ENCODE measurements at regions not wholly inside any gene's neighbourhood (a gene's known extent, or its start where the extent isn't known, plus 50 kb on each side); places are given as distances from the start of the nearest gene placed in this dataset.

DNA sequence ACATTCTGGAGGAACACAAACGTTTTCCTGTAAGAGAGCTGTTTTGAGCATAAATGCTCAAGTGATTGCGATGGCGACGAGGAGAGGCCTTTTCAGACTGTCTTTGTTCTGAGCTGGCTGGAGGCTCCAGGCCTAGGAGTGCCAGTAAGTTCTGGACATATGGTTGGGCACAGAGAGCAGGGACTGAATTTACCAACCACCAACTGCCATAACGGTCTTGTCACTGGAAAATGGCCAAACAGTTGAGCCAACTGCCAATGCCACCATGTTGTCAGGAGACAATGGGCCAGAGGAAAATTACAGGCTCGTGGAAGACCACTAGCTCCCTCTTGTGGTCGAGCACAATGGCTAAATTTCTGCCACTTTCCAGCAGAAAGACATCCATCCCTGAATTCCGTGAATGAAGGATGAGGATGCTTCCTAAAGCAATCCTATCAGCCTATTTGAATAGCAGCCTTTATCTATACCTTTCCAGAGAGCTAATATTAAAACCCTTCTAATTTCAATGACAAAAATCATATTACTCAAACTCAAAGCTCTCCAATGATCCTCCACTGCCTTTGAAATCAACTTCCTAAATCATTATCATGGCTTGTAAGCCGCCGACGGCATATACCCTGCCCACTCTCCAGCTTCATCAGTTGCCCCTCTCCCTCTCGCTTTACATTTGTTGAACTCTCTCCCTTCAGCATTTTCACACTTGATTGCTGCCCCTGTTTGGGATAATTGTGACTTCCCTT is 66.9 kb upstream of the GLIS3 start:
- H3K27me3 ChIP-seq (ENCODE audit: control insufficient read depth in 3 of 3, insufficient read depth in 3 of 3, low read length in 2 of 3), result no peaks in the 10 kb centered on the region
- H3K36me3 ChIP-seq (ENCODE audit: control insufficient read depth in 4 of 4, insufficient read depth in 4 of 4, low read length in 4 of 4), result no peaks in the 10 kb centered on the region
- no peak overlapping the region for H3K4me3 ChIP-seq
- whole genome bisulfite sequencing, 2 donors, result 72 to 79% methylated on average over 12 of the region's 12 CpGs
- DNase-seq (peak in 2 of 3 donors; percentile 13 to 22), ATAC-seq (ENCODE audit: insufficient read depth, low FRiP score) (no peak)
- H3K4me1 ChIP-seq (ENCODE audit: control insufficient read depth in 5 of 5, insufficient read depth in 5 of 5, low read length in 5 of 5), result no peaks in the 10 kb centered on the region
- H3K9me3 ChIP-seq (ENCODE audit: control insufficient read depth in 4 of 4, insufficient read depth in 3 of 4, low read length in 3 of 4), result peaks cover 0 to 1% (median 0%) of the 10 kb centered on the region in 4 donors
- no peak overlapping the region for H3K9ac ChIP-seq (ENCODE audit: insufficient read depth in 1 of 2, low read length in 2 of 2)
- TF ChIP-seq, protein P1, sequence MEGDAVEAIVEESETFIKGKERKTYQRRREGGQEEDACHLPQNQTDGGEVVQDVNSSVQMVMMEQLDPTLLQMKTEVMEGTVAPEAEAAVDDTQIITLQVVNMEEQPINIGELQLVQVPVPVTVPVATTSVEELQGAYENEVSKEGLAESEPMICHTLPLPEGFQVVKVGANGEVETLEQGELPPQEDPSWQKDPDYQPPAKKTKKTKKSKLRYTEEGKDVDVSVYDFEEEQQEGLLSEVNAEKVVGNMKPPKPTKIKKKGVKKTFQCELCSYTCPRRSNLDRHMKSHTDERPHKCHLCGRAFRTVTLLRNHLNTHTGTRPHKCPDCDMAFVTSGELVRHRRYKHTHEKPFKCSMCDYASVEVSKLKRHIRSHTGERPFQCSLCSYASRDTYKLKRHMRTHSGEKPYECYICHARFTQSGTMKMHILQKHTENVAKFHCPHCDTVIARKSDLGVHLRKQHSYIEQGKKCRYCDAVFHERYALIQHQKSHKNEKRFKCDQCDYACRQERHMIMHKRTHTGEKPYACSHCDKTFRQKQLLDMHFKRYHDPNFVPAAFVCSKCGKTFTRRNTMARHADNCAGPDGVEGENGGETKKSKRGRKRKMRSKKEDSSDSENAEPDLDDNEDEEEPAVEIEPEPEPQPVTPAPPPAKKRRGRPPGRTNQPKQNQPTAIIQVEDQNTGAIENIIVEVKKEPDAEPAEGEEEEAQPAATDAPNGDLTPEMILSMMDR (IDR thresholded peaks at IDR 0.05; ENCODE audit: control extremely low read depth, extremely low read depth), result peak; percentile 65
- H3K27ac ChIP-seq (ENCODE audit: low read depth in 1 of 2, low read length in 1 of 2), result no peak overlapping the region

DNA sequence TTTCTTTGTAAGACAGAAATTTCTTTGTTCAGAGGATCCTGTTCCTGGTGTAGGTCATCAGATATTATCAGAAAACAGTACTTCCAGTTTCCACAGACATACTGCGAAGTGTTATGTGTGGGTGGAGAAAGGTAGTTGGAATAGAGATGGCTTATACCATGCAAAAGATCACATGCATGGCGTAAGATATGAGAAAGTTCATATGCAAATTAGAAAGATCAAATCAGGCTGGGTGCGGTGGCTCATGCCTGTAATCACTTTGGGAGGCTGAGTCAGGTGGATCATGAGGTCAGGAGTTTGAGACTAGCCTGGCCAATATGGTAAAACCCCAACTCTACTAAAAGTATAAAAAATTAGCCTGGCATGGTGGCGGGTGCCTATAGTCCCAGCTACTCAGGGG is 65.2 kb upstream of the GLIS3 start:
- Histone ChIP-seq H3K9me3 (ENCODE audit: control insufficient read depth in 4 of 4, insufficient read depth in 3 of 4, low read length in 3 of 4) (peaks cover 0 to 1% (median 0%) of the 10 kb centered on the region in 4 donors), H3K4me1 (ENCODE audit: control insufficient read depth in 5 of 5, insufficient read depth in 5 of 5, low read length in 5 of 5) (no peaks in the 10 kb centered on the region), H3K36me3 (ENCODE audit: control insufficient read depth in 4 of 4, insufficient read depth in 4 of 4, low read length in 4 of 4) (no peaks in the 10 kb centered on the region), H3K9ac (ENCODE audit: insufficient read depth in 1 of 2, low read length in 2 of 2) (no peak overlapping the region), H3K4me3 (no peak overlapping the region), H3K27ac (ENCODE audit: low read depth in 1 of 2, low read length in 1 of 2) (no peak overlapping the region), H3K27me3 (ENCODE audit: control insufficient read depth in 3 of 3, insufficient read depth in 3 of 3, low read length in 2 of 3) (no peaks in the 10 kb centered on the region)
- TF ChIP-seq, protein P1 (IDR thresholded peaks at IDR 0.05; ENCODE audit: control extremely low read depth, extremely low read depth), result no peak
- ATAC-seq (ENCODE audit: insufficient read depth, low FRiP score) (no peak), DNase-seq (no peak)
- WGBS, 2 donors, result 91 to 92% methylated on average over 4 of the region's 4 CpGs

DNA sequence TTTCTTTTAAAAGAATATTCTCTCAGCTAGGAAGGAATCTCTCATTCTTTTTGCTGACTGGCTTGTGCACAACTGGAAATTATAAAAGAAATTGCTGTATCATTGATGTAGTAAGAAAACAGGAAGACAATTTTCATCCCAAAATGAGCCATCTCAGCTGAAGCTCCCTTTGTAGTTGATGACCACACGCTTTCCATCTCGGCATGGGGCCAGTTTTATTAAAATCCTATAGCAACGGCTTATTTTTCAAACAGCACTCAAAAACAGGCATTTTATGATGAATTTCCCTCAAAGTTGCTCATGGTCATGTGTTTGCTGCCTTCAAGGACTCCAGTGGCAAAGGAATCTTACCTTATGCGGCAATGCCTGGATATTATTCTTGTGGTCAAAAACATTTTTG is 62.4 kb upstream of the GLIS3 start:
- H3K27ac ChIP-seq (ENCODE audit: low read depth in 1 of 2, low read length in 1 of 2), result no peak overlapping the region
- ATAC-seq (ENCODE audit: insufficient read depth, low FRiP score) (no peak), DNase-seq (peak in 2 of 3 donors; percentile 33 to 38)
- peaks cover 0 to 1% (median 0%) of the 10 kb centered on the region in 4 donors for H3K9me3 ChIP-seq (ENCODE audit: control insufficient read depth in 4 of 4, insufficient read depth in 3 of 4, low read length in 3 of 4)
- H3K27me3 ChIP-seq (ENCODE audit: control insufficient read depth in 3 of 3, insufficient read depth in 3 of 3, low read length in 2 of 3), result no peaks in the 10 kb centered on the region
- H3K9ac ChIP-seq (ENCODE audit: insufficient read depth in 1 of 2, low read length in 2 of 2), result no peak overlapping the region
- H3K36me3 ChIP-seq (ENCODE audit: control insufficient read depth in 4 of 4, insufficient read depth in 4 of 4, low read length in 4 of 4), result no peaks in the 10 kb centered on the region
- H3K4me3 ChIP-seq, result no peak overlapping the region
- 84% methylated on average over 4 of the region's 4 CpGs for WGBS, 2 donors
- TF ChIP-seq, protein P1 (IDR thresholded peaks at IDR 0.05; ENCODE audit: control extremely low read depth, extremely low read depth), result no peak
- no peaks in the 10 kb centered on the region for H3K4me1 ChIP-seq (ENCODE audit: control insufficient read depth in 5 of 5, insufficient read depth in 5 of 5, low read length in 5 of 5)

DNA sequence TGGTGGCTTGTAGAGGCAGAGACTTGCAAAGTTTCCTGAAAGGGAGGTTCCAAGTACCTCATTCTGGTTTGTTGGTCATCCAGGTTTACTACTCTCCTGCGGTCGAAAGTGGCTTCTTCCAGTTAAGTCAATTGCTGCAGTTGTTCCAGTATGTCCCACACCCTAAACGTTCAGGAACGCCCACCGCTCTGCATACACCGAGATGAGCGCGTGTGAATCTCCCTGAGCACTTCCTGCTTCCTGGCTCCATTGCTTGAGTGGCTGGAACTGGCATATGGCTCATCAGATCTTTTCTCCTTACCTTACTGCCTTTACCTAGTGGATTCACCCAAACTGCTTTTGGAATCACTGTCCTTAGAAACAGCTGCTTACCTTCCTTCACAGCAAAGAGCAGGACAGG is 59.1 kb upstream of the GLIS3 start:
- ATAC-seq (ENCODE audit: insufficient read depth, low FRiP score) (no peak), DNase-seq (no peak)
- no peaks in the 10 kb centered on the region for H3K9me3 ChIP-seq (ENCODE audit: control insufficient read depth in 4 of 4, insufficient read depth in 3 of 4, low read length in 3 of 4)
- 92% methylated on average over 8 of the region's 8 CpGs for WGBS, 2 donors
- no peaks in the 10 kb centered on the region for H3K4me1 ChIP-seq (ENCODE audit: control insufficient read depth in 5 of 5, insufficient read depth in 5 of 5, low read length in 5 of 5)
- H3K9ac ChIP-seq (ENCODE audit: insufficient read depth in 1 of 2, low read length in 2 of 2), result no peak overlapping the region
- no peak overlapping the region for H3K27ac ChIP-seq (ENCODE audit: low read depth in 1 of 2, low read length in 1 of 2)
- TF ChIP-seq, protein P1 (IDR thresholded peaks at IDR 0.05; ENCODE audit: control extremely low read depth, extremely low read depth), result no peak
- H3K27me3 ChIP-seq (ENCODE audit: control insufficient read depth in 3 of 3, insufficient read depth in 3 of 3, low read length in 2 of 3), result no peaks in the 10 kb centered on the region
- H3K36me3 ChIP-seq (ENCODE audit: control insufficient read depth in 4 of 4, insufficient read depth in 4 of 4, low read length in 4 of 4), result no peaks in the 10 kb centered on the region
- no peak overlapping the region for H3K4me3 ChIP-seq
